Fibroblast of upper back skin (primary cell): ENCODE measurements at regions not wholly inside any gene's neighbourhood (a gene's known extent, or its start where the extent isn't known, plus 50 kb on each side); places are given as distances from the start of the nearest gene placed in this dataset.
A peak's percentile ranks its signal among the peaks of the same experiment; 100 is the strongest.

Experiments used
- DNase-seq: peaks from one replicate; pipeline ENCODE4 v3.0.0-alpha.2; 2013

DNA sequence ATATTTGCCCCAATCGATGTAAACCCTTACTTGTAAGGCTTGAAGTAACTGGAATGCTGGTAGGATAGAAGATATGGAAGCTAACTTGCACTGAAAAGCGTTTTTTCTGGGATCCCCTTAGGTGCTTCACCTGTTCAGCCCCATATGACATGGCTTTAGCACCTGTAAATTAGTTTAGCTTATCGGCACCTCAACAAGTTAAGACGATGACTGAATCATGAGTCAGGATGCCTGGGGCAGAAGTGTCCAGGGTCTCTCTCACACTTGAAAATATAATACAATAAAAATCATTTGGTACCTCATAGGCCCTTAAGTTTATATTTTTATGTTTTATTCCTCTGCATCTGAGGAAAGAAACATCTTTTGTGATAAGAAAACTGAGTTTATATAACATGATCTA, 409.2 kb upstream of the LRRC4C start:
- no peak for DNase-seq

DNA sequence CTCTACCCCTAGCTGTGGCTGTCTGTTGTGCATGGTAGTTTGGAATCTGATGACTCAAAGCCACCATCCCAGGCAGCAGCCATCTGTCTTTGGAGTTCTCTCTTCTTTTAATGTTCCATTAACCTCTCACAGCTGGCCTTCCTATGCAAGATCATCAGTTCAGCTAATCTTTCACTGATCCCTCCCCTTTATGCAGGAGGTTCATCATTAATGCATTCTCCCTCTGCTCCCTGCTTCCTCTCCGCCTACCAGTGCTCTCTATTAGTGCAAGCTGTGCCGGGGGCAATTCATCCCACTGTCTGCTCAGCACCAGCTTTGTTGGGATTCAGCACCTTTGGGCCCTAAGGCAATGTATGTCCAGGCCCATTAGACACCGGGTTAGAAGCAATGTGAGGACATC, 413.0 kb upstream of the LRRC4C start:
- peak; percentile 49 for DNase-seq

GRCh38 chr11:41872870-41873269, 413.4 kb upstream of the LRRC4C start:
- DNase-seq: no peak

DNA sequence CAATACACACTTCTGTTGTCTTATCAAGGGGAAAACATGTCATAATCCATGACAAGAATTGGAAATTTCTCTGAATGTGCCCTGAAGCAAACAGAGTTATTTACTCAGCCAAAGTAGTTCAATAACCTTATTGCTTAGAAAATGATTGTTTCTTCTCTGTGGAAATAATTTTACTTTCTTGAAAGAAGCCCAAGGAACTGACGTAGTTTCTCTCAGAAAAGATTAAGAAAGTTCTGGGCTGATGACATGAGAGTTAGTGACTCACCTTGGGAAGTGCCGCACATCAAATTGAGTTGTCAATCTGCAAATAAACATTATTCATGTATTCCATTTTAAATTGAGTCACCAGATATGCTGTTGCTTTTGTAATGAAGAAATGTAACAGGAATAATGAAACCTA, 418.6 kb upstream of the LRRC4C start:
- DNase-seq: peak; percentile 68

DNA sequence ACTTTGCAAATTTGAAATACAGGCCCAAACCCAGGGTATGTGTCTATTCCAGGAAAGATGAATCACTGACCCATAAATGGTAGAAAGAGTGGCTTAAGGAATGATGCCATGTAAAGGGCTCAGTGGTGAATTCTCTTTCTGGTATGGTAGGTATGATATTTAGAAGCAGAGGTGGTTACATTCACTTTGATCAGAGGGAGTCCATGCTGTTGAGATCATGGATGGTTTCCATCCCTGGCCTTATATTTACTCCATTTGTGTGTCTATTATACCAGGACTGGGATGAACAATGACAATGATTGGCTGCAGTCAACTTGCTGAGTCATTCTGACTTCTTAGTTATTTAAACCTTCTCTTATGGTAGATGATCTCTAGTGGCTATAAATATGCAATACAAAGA, 419.8 kb upstream of the LRRC4C start:
- peak; percentile 98 for DNase-seq

GRCh38 chr11:41895081-41895480, 435.6 kb upstream of the LRRC4C start:
- peak; percentile 10 for DNase-seq

- no peak for DNase-seq
These were observed 438.5 kb upstream of the LRRC4C start for GRCh38 chr11:41897991-41898390.

GRCh38 chr11:41917900-41918299, 458.4 kb upstream of the LRRC4C start:
- no peak for DNase-seq

GRCh38 chr11:41920374-41920773, 460.9 kb upstream of the LRRC4C start:
- DNase-seq: no peak

DNA sequence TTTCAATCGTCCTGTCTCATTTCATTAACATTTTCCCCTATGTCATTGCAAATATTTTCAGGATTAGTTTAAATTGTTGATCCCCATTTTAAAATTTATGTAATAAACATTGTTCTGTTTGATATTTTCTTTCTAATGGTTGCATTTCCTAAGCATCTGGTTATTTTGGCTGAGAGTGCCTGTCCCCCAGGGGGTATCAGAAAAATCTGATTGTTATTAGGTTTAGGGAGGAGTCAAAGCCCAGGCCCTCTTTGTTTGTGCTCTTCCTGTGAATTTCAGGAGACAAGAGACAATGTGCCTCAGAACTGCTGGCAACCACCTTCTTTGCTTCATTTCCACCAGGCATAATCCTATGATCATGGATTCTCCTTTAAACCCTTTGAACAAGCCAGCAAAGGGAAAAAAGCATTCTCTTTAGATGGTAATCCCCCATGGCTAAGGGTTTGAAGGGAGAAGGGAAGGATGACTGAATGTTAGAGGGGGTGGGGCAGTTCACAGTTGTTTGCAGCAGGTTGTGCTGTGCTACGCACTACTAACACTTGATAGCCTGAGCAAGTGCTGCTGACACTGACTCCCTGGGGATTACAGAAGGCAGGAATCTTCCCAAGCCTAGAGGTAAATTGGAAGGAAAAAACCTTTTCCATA, 462.4 kb upstream of the LRRC4C start:
- no peak for DNase-seq

GRCh38 chr11:41926339-41926738, 466.9 kb upstream of the LRRC4C start:
- DNase-seq: no peak

DNA sequence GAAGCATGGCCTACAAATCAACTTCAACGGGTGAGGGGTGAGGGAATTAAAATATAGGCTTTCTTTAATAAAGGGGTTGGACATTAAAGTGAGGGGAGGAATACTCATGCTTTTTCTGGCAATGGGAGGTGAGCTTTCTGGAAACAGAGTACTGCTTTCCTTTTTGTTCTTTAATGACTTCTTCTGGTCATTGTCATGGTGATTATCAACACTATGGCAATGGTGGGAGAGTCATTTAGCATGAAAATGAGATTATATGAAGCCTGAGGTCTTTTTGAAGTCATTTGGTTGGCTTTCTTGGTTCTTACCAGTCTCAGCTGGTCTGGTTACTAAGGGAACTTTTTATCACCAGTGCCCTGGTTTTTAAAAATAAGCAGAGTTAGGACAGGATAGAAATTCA, 475.8 kb upstream of the LRRC4C start:
- no peak for DNase-seq

DNA sequence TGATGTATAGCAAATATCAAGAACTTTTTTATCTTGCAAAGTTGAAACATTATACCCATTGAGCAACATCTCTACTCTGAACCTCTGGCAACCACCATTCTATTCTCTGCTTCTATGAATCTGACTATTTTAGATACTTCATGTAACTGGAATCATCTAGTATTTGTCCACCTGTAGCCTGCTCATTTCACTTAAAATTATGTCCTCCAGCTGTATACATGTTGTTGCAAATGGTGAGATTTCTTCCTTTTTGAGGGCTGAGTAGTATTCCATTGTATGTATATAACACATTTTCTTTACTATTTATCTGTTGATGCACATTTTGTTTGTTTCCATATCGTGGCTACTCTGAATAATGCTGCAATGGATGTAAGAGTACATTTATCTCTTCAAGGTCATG, 476.3 kb upstream of the LRRC4C start:
- no peak for DNase-seq

DNA sequence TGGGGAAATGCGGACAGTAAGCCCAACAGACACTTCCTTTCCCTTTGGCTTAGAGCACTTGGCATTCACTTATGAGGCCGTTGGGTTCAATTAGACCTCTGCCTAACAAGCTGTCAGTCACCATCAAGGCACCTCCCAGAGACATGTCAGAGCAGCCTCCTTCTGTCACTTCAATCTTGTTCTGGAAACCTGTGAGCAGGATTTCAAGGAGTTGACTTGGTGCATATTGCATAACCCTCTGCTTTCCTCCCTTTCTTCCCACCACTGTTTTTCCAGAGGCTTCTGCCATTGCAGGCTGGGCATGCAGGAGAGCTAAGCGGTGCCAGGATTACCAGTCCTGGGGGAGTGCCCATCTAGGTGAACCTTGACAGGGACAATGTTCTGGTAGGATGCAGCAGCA, 484.2 kb upstream of the LRRC4C start:
- DNase-seq: no peak

- peak; percentile 10 for DNase-seq
These were observed 487.9 kb upstream of the LRRC4C start for GRCh38 chr11:41947392-41947791.

- DNase-seq: no peak
These were observed 491.2 kb upstream of the LRRC4C start for GRCh38 chr11:41950470-41951143.

GRCh38 chr11:41954034-41954433, 494.6 kb upstream of the LRRC4C start:
- DNase-seq: peak; percentile 93

DNA sequence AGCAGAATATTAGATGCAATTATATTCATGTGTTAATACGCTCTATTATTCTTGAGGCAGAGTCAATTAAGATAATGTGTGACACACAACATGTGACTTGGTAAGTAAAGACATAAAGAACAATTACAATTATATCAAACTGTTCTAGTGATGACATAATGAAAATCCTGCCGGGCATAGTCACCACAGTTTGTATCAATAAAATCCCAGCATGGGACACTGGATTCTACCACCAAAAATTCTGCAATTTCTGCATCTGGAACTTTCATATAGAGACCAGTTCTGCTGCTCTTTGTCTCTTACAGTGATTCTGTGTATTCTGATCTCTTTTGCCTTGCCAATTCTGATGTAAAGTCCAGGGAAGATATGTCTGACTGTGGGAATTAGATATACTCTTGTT, 495.6 kb upstream of the LRRC4C start:
- peak; percentile 16 for DNase-seq

- DNase-seq: no peak
These were observed 496.4 kb upstream of the LRRC4C start for GRCh38 chr11:41955635-41956400.

- no peak for DNase-seq
These were observed 504.0 kb upstream of the LRRC4C start for GRCh38 chr11:41963406-41963805.

GRCh38 chr11:41970681-41971080, 511.2 kb upstream of the LRRC4C start:
- peak; percentile 38 for DNase-seq

DNA sequence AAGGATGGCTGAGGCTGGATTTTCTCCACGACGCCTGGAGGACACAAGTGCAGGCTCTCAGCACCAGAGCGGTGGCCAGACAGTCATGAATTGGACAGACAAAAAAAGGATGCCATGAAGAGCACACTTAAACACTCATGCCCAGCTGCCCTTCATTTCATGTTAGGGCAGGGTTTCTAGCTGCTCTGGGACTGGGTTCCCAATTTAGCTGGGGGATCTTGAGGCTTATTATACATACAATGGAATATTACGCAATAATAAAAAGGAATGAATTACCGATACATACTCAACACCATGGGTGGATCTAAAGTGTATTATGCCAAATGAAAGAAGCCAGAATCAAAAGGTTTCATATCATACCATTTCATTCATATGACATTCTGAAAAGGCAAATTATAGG, 512.1 kb upstream of the LRRC4C start:
- DNase-seq: no peak

GRCh38 chr11:41978945-41979344, 519.5 kb upstream of the LRRC4C start:
- no peak for DNase-seq

GRCh38 chr11:41980741-41981140, 521.3 kb upstream of the LRRC4C start:
- no peak for DNase-seq
